ENCODE measurements at regions not wholly inside any gene's neighbourhood (a gene's known extent, or its start where the extent isn't known, plus 50 kb on each side); places are given as distances from the start of the nearest gene placed in this dataset.
"Not testable (repeated sequence)": the region's sequence is repeated elsewhere in the genome, so short reads cannot be mapped to it uniquely, and the experiment has no call there.

- no peak for DNase-seq (ENCODE audit: low spot score)
These were observed 811.6 kb upstream of the GOT2 start for GRCh38 chr16:59545721-59546120.

GRCh38 chr16:59543641-59544040 lies 809.5 kb upstream of the GOT2 start:
- DNase-seq (ENCODE audit: low spot score), result no peak

GRCh38 chr16:59540621-59541020 lies 806.5 kb upstream of the GOT2 start:
- no peak for DNase-seq (ENCODE audit: low spot score)

- no peak for DNase-seq (ENCODE audit: low spot score)
These were observed 801.2 kb upstream of the GOT2 start for GRCh38 chr16:59535298-59535697.

DNA sequence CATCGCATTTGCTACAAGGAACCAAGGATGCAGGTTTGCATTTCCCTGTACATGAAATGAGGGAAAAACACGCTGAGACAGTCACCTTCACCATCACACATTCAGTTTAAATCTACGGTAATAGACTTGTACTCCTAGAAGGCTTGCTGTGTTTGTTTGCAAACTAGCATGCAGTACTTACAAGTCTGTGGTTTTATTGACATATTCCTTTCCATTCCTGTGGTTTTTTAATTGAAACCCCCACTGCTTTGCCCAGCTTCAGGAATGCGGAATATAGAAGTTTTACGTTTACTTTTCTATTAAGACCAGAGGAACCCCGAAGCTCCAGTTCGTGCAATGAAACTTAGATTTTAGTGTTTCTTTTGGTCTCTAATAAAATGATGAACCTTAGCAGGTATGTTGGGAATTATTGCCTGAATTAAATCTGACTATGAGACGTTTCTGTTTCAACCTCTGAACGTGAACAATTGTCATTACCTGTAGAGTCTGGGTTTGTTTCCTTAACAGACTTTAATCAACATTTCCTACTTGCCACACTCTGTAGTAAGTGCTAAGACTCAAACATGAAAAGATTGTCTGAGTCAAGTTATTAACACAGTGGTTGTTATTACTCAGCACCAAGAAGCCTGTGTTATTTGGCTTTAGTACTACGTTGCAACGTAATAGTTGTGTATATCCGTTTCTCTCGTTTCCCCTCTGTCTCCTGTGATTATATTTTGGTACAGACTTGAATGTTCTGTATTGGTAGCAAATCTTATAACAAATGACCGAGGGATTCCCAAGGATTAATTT lies 793.3 kb upstream of the GOT2 start:
- peak; percentile 18 for DNase-seq (ENCODE audit: low spot score)

DNA sequence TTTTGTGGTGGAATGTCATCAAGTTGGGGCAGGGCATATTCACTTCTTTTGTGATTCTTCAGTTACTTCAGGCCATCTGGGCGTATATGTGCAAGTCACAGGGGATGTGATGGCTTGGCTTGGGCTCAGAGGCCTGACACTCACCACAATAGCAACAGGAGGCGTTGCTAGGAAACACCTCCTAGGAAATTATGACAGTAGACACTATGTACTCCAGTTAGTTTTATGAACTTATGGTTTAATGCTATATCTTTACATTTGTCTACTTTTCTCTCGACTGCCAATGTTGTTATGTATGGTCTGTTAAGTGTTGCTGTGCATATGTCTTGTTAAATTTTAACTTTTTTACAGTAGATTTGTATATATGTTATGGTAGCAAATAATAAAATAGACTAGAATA lies 788.7 kb upstream of the GOT2 start:
- DNase-seq (ENCODE audit: low spot score), result no peak

DNA sequence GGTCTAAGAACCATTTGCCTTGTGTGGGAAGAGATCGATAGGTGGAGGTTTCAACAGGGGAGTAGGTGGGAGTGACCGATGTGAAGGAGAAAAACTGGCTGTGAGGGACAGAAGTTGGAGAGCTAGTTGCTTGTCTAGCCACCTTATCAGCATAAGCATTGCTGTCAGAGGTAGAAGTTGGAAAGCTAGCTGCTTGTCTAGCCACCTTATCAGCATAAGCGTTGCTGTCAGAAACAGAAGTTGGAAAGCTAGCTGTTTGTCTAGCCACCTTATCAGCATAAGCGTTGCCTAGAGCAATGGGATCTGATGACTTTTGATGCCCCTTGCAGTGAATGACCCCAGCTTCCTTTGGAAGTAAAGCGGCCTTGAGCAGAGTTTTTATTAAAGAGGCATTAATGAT lies 784.6 kb upstream of the GOT2 start:
- not testable (repeated sequence) for DNase-seq (ENCODE audit: low spot score)

GRCh38 chr16:59514651-59515050 lies 780.5 kb upstream of the GOT2 start:
- no peak for DNase-seq (ENCODE audit: low spot score)

DNA sequence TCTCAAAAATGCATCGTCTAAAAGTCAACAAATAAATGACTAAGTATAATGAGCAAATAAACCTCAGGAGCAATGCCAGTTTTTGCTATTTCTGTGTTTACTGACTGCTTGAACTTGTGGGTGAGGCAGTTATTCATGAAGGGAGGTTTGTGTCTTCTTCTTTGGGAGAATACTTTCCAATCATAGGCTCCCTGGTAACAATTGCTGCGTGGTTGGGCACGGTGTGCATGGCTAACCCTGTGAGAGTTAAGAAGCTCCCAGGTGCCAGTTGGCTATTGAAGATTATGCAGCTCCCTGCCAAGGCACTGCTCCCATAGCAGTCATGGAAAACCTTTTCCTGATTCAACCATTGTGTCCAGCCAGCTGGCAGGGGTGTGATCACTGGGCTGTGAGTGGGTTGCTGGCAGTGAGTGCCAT lies 775.9 kb upstream of the GOT2 start:
- DNase-seq (ENCODE audit: low spot score), result no peak

DNA sequence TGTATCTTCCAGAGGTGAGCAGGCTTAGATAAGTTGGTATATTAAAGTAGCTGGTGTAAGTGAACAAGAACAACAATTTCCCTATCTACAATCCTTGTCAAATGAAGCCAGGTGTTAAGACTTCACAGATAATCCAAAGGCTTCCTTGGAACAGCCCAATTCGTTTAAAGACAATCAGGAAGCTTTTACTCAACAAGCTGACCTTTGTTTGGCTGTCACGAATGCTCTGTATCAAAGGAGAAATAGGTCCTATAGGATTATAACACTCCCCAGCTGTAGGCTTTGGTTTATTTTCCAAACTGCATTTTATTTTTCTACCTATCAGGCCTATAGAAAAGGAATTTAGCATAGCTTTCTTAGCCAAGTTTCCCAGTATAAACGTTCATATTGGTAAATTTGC lies 766.5 kb upstream of the GOT2 start:
- DNase-seq (ENCODE audit: low spot score), result no peak

DNA sequence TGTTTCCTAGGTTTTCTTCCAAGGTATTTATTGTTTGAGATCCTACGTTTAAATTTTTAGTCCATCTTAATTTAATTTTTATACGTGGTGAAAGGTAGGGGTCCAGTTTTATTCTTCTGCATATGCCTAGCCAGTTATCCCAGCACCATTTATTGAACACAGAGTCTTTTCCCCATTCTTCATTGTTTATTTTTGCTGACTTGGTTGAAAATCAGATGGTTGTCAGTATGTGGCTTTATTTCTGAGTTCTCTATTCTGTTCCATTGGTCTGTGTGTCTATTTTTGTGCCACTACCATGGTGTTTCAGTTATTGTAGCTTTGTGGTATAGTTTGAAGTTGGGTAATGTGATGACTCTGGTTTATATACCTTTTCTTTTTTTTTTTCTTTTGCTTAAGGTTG lies 753.0 kb upstream of the GOT2 start:
- no peak for DNase-seq (ENCODE audit: low spot score)

DNA sequence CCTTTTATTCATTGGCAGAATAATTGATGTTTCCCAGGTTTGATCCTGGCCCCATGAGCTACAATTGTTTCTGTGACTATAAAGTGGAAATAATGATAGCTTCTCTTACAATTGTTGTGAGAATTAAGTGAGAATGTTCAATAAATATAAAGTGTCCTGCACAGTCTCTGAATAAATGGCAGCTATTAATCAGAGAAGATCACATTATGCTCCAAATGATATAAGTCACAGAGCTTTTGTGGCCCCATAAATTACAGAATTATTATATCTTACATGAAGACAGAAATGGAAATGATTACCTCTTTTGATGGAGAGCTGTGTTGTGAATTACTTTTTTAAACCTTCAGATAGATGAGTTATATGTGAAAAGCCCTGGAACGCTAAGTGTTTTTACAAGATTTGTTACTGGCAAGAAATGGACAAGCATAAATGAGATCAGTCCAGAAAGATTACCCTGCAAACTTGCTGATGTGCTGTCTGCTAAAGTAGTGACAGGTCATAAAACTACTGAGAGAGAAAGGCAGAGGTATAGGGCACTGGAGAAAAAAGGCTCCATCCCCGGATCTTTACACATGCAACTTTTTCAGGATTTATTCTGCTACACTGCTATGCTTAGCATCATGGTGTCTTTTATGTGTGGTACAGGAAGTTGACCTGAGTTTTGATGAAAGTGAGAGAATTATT lies 750.9 kb upstream of the GOT2 start:
- no peak for DNase-seq (ENCODE audit: low spot score)

- no peak for DNase-seq (ENCODE audit: low spot score)
These were observed 744.7 kb upstream of the GOT2 start for GRCh38 chr16:59478838-59479237.

DNA sequence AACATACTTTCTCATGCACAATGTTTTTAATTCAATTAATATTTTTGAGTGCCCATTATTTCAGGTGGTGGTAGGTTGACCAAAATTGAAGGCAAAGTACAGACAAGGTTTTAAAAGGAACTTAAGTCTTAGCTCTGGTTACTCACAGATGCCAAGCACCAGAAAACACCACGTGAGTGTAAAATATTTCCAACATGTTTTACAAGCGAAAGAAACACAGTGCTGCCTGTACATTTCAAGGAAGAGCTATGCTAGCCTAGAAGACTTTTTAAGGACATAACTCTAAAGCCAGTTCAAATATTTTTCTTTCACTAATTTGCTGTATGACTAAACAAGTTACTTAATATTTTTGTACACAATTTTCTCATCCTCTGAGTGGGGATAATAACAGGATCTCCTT lies 736.4 kb upstream of the GOT2 start:
- DNase-seq (ENCODE audit: low spot score), result no peak

DNA sequence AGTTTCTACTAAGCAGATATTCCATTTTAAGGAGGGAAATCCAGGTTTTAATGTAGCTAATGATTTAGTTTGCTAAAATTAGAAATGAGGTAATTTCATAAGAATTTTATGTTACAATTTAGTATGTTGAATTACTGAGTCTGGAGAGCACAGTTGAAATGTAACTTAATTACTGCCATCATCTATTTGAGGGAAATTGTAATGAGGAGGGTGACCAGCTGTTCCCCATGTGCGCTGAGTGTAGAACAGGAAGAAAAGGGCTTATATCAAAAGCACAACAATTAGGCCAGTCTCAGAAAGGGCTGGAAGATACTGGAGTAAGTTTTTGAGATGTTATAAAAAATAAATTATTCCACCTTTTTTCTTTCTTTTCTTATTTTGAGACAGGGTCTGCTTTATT lies 735.1 kb upstream of the GOT2 start:
- no peak for DNase-seq (ENCODE audit: low spot score)

- no peak for DNase-seq (ENCODE audit: low spot score)
These were observed 729.7 kb upstream of the GOT2 start for GRCh38 chr16:59463776-59464175.

DNA sequence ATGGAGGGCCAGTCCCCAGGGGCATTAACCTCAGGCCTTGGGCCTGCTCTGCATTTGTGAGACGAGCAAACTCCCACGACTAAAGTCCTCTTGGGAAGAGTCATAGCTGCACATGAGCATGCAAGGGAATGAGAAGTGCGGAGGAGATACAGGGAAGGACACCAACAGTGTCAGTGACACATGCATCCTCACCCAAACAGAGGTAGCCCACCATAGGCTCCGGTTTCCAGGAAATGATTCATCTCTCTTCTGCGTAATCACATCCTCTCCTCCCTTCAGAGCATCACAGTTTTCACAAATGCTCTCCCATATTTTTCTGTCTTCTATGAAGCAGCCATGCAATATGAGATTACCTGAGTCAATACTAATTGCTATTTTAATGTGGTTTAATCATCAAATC lies 725.7 kb upstream of the GOT2 start:
- peak; percentile 62 for DNase-seq (ENCODE audit: low spot score)

DNA sequence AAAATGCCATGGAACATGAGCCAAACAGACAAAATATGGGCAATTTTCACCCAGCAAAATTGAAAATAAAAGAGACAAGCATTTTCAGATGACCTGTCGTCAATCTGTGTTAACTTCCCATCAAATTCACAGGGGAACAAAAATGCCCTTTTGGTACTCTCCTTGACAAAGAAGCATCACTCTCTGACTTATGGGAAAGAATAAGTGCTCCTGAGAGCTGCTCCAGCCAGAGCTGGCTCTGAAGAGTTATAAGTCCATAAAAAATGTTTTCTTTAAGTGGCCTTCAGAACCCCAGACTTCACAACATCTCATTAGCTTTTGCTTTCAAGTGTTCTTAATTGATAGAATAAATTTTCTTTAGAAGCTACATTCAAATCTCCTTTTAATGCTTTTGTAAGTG lies 721.4 kb upstream of the GOT2 start:
- no peak for DNase-seq (ENCODE audit: low spot score)

DNA sequence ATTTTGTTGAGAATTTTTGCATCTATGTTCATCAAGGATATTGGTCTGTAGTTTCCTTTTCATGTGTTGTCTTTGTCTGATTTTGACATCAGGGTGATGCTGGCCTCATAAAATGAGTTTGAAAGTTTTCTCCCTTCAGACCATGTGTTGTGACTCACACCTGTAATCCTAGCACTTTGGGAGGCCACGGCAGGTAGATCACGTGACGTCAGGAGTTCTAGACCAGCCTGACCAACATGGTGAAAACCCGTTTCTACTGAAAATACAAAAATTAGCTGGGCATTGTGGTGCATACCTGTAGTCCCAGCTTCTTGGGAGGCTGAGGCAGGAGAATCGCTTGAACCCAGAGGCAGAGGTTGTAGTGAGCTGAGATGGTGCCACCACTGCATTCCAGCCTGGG lies 716.4 kb upstream of the GOT2 start:
- not testable (repeated sequence) for DNase-seq (ENCODE audit: low spot score)

- no peak for DNase-seq (ENCODE audit: low spot score)
These were observed 706.4 kb upstream of the GOT2 start for GRCh38 chr16:59440502-59440901.

DNA sequence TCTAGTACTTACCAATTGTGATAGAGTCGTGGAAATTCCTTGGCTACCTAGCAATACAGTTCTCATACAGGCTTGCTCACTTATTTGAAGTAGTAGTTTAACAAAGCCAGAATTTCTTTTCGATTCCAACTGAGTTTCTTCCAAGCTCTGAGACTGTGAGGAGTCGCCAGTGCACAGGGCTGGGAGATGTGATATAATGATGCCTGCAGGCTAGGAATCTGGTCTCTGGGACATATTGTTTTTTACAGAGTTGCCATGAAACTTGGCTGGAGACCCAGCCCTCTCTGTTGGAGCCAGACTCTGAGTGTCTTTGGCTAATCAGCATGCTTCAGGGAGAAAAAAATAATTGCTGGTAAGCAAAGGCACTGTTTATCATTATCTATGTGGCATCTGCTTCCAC lies 698.8 kb upstream of the GOT2 start:
- DNase-seq (ENCODE audit: low spot score), result no peak

GRCh38 chr16:59432276-59432675 lies 698.2 kb upstream of the GOT2 start:
- DNase-seq (ENCODE audit: low spot score), result no peak

GRCh38 chr16:59424714-59425273 lies 690.7 kb upstream of the GOT2 start:
- no peak for DNase-seq (ENCODE audit: low spot score)

Data from A172 (cell line).